HG03571 (cell line): ENCODE measurements at regions not wholly inside any gene's neighbourhood (a gene's known extent, or its start where the extent isn't known, plus 50 kb on each side); places are given as distances from the start of the nearest gene placed in this dataset.

Source experiments
- ATAC-seq: cut with Tn5 transposase; IDR thresholded peaks from one replicate; pipeline ENCODE4 v1.9.1; 2021; ENCODE audit not compliant: unreplicated experiment

DNA sequence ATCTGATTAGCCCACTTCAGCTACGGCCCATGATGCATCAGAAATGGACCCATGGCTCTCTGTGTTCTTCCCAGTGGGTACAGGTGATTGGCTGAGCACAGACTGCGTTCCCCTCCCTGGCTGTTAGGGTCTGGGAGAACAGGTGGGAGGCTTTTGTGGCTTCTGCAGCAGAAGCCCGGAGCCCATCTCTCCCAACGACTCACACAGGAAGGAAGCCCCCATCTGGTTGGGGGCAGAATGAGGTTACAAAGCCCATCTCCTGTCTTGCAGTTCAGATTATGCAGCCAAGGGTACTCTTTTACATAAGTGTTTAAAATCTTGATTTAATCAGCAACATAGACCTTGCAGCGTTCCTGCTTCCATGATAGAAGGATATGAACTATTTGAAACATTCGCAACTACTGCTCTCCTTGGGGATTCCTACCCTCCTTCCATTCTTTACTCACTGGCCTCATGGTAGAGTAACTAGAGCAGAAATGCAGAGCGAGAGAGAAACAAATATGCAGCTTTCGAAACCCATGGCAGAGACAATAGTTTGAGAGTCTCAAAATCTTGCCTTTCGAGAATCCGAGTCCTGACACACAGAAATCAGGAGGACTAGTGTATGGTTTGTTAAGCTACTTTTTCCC is 291.3 kb downstream of the TLE3 start:
- no peak for ATAC-seq

DNA sequence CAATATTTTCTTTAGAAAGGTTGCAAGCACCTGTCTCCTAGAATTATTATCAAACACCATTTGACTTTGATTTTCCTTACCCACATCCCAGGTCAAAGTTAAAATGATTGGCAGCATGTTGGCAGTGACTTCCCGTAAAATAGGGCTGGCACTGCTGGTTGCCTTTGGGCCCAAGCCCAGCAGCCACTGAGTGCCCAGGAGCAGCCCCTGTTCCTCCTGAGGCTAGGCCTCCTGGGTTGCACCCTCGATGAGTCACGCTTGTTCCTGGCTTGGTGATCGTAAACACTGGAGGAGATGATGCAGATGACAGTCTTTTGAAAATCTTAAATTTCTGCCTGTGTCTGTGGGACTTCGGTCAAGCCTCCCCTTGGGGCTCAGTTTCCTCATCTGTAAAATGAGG is 290.0 kb downstream of the TLE3 start:
- no peak for ATAC-seq

- no peak for ATAC-seq
Measured at GRCh38 chr15:69808756-69809155, 289.0 kb downstream of the TLE3 start.

GRCh38 chr15:69809421-69809820 is 288.3 kb downstream of the TLE3 start:
- no peak for ATAC-seq

- no peak for ATAC-seq
Measured at GRCh38 chr15:69810431-69811354, 287.0 kb downstream of the TLE3 start.

- no peak for ATAC-seq
Measured at GRCh38 chr15:69812861-69813261, 284.9 kb downstream of the TLE3 start.

DNA sequence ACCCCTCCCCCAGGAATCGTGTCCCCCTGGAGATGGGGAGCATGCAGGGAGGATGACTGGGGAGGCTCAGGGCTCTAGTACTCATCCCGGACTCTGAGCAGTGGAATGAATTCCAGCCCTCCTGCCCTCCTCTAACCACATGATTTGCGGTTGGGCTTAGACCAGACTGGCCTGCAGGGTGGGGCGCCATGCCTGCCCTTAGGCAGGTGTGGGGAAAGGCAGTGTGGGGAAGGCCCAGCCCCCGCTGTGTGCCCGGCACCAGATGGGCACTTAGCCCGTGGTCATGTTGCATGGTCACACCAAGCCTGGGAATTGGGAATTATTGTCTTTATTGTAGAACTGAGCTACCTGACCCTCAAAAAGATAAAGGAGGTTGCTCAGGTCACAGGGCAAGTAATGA is 283.8 kb downstream of the TLE3 start:
- ATAC-seq, result no peak

DNA sequence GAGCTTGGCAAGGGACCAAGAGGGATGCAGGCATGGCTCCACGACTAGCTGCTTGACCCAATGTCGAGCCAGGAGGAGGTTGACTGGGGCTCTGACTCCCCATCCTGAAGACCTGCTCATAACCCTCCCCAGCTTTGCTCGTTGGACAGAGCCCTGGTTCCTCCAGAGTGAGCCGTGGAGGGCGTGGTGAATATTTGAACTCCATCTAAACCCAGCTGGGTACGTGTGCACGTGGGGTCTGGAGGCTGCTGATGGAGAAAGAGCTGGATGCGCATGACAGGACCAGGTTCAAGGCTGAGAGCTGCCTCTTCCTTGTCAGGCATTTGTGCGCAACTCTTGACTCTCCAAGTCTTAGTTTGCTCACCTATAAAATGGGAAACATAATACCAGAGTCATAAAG is 282.8 kb downstream of the TLE3 start:
- no peak for ATAC-seq

- ATAC-seq, result no peak
Measured at GRCh38 chr15:69815793-69816192, 281.9 kb downstream of the TLE3 start.

DNA sequence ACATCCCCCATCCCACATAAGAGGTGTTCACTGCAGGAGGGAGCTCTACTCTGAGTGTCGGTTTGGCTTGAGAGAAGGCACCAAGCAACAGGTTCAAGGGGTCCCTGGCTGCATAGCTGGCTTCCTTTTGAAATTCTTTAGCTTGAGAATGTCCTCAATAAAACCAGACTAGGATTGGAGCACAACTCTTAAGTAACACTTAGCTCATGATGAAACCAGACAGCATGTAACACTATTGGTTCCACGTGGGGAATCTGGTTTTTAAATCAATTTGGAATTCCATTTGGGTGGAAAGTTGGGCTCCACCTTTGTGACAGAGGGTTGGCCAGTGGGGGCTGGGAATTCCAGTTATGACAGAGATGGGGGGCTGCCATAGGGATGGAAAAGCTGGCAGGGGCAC is 281.2 kb downstream of the TLE3 start:
- no peak for ATAC-seq

- no peak for ATAC-seq
Measured at GRCh38 chr15:69818529-69818928, 279.2 kb downstream of the TLE3 start.

GRCh38 chr15:69819371-69819770 is 278.3 kb downstream of the TLE3 start:
- ATAC-seq, result no peak

GRCh38 chr15:69820819-69821218 is 276.9 kb downstream of the TLE3 start:
- no peak for ATAC-seq

DNA sequence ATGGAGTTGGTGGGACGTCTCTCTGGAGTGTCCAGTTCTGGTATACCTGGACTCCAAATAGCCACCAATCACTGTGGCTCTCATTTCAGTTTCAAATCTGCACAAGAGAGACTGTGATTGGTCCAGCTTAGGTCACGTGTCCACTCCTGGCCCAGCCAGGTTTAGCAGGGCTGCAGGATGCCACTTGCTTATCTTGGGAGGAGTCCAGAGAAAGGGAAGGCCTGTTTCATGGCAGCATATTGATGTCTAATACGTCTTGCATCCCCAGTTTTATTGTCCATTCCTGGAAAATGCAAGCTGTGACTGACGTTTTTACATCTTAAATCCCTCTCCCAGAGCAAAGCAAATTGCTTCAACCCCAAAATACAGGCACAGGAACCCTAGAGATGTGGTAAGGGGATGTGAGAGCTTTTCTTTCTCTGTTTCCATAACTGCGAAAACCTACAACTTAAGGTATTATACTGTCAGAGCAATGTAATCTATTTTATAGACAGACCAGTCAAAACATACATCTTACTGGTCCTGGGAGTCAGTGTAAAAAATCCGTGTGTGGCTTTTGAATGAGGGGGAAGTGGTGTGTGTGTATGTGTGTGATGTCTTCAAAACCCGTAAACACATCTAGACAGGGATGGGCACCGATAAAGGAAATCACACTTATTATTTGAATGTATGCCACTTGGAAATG is 274.4 kb downstream of the TLE3 start:
- ATAC-seq, result no peak

GRCh38 chr15:69824075-69824876 is 273.4 kb downstream of the TLE3 start:
- no peak for ATAC-seq

DNA sequence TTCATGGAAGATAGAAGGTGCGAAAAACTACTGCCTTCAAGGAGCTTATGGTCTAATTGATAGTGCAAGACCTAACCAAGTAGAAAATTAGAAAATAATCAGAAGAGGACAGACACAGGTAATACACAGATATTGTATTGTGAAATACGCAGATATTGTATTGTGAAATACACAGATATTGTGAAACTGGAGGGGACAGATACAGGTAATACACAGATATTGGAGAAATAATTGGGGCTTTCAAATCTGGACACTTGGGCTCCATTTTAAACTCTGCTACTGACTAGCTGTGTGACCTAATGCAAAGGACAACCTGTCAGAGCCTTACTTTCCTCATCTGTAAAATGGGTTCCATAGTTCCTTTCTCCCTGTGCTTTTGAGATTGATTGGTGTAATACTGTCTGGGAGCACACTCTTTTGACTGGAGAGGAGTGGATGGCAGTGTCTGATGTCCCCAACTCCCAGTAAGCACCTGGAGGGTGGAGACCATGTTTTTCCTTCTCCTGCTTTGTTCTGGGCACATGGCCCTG is 272.8 kb downstream of the TLE3 start:
- no peak for ATAC-seq

- no peak for ATAC-seq
Measured at GRCh38 chr15:69825941-69826818, 271.5 kb downstream of the TLE3 start.

DNA sequence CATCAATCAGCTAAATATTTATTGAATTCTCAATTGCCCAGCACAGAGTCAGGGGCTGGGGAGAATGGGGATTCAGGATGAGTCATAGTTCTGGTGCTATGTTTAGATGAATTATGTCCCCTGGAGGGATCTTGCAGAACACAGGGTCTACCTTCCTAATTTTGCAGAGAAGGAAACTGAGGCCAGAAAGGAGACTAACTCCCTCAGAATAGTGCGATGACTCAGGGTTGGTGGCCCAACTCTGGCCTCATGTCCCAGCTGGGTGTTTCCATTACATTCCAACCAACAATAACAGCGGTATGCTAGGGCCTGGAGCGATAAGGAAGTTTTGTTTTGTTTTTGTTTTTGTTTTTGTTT is 270.9 kb downstream of the TLE3 start:
- ATAC-seq, result no peak

DNA sequence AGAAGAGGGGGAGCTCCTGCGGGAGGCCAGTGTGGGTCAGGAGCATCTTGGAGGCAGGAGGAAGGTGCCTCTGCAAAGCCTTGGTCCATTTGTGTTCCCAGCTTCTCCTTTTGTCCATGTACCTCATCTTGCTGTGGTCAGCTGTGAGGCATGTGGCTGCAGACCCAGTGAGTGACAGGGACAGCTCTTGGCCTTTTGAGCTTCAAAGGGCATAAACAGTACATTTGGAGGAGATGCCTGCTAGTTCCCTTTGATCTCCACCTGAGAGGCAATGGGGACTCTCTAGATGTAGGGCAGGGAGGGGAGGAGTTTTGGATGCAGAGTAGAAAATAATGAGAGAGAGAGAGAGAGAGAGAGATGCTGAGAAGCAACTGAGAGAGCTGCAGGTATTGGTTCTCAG is 270.0 kb downstream of the TLE3 start:
- no peak for ATAC-seq
